Naive thymus-derived CD8-positive, alpha-beta T cell (primary cell): ENCODE measurements at regions not wholly inside any gene's neighbourhood (a gene's known extent, or its start where the extent isn't known, plus 50 kb on each side); places are given as distances from the start of the nearest gene placed in this dataset.

ENCODE experiments used
- ATAC-seq, 2 donors: fragments of 150-1000 bp; cut with Tn5 transposase in 1 of 2; sonication (Bioruptor Pico), chemical (Tn5 transposase) in 1 of 2; 1 replicate in 1 of 2; 2 replicates in 1 of 2; pipeline ENCODE4 v1.10.0; 2021; ENCODE audit warnings: mild to moderate bottlenecking in 2 of 2, moderate library complexity in 2 of 2
- POLR2A ChIA-PET: fragments of 350-600 bp; sonication (Branson Sonifier 250); formaldehyde crosslinking; loops from one replicate; lab custom pipeline; 2021; ENCODE audit warnings: antibody characterized with exemption; lab: Charles Lee
- DNase-seq, 10 donors: peaks; one replicate each; pipeline versions ENCODE4 v3.0.0 to v3.0.0-alpha.2; 2020 to 2022
- H3K27ac Mint-ChIP-seq, 10 donors: one replicate each; pipeline ENCODE4 v1.8.0; 2020 to 2022; ENCODE audit warnings: mild to moderate bottlenecking in 10 of 10, mixed read lengths in 10 of 10, moderate library complexity in 4 of 10, inconsistent platforms in 1 of 10
- H3K27me3 Mint-ChIP-seq, 5 donors: one replicate each; pipeline ENCODE4 v1.8.0; 2021 to 2022; ENCODE audit warnings: mixed read lengths in 5 of 5
- H3K36me3 Mint-ChIP-seq, 3 donors: one replicate each; pipeline ENCODE4 v1.8.0; 2020 to 2022; ENCODE audit warnings: mixed read lengths in 3 of 3, mild to moderate bottlenecking in 2 of 3, inconsistent platforms in 1 of 3
- H3K4me1 Mint-ChIP-seq, 4 donors: one replicate each; pipeline ENCODE4 v1.8.0; 2021 to 2022; ENCODE audit warnings: mixed read lengths in 4 of 4
- H3K4me3 Mint-ChIP-seq, 10 donors: one replicate each; pipeline ENCODE4 v1.8.0; 2020 to 2022; ENCODE audit warnings: mild to moderate bottlenecking in 10 of 10, mixed read lengths in 10 of 10, moderate library complexity in 6 of 10, inconsistent platforms in 1 of 10
- H3K9me3 Mint-ChIP-seq, 9 donors: one replicate each; pipeline ENCODE4 v1.8.0; 2020 to 2022; ENCODE audit warnings: mixed read lengths in 9 of 9, mild to moderate bottlenecking in 3 of 9, inconsistent platforms in 1 of 9, moderate library complexity in 1 of 9

DNA sequence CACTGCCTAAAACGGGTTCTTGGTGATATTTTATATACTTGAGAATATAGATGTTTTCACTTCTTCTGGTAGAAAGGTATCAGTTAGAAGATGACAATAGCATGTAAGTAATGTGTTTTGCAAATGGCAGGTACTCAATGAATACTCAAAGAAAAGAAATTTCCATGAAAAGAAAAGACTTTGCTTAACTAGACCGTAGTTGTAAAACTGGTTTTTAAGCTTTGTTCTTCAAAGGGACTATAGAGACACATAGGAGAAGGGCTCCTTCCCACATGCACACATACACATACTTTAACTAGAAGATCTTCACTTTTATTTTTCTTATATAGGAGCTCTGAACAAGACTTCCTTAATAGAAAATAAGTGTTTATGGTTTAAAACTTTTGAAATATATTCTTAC, 215.3 kb upstream of the RND3 start:
- Mint-ChIP-seq H3K9me3 (peaks cover 0 to 3% (median 0%) of the 10 kb centered on the region in 9 donors), H3K27me3 (peaks cover 0 to 2% (median 0%) of the 10 kb centered on the region in 5 donors), H3K4me1 (no peaks in the 10 kb centered on the region), H3K4me3 (no peak overlapping the region), H3K36me3 (no peaks in the 10 kb centered on the region), H3K27ac (no peak overlapping the region)
- no peak for DNase-seq
- no peak for ATAC-seq
- POLR2A ChIA-PET, result no interaction called here

DNA sequence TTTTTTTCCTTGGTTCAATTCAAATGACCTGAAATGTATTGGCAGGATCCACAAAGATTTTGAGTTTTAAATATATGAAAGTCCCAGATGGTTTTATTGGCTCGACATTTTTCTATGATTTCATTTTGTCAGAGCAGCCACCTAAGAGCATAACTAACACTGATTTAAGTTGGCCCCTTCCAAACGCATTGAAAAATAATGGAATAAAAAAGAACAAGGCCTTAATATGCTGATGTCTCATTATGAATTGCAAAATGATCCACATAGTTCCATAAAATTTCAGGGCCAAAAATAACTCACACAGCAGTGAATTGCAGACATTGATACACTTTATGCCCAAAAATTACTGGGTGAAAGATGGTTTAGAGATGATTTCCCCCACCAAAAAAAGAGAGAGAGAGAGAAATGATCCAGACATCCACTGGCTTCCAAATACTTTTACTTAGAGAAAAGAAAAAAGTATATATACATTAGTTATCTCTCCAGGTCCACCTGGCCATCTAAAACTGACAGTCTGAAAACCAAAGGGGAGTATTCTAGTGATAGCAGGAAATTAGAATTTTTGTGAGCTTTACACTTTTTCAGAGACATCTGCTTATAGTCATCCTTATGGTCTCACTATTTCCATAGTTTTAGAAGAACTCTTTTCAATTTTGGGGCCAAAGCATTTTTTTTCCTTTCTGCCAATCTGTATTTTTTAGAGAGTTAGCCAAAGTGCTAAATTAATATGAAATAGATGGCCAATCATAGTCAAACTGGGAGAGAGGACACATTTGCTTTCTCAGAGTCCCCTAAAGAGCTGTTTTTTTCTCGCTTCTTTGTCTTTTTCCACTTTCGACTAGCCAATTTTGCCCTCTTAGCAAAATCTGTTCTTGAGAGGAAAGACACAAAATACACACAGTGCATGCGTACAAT, 213.5 kb upstream of the RND3 start:
- Mint-ChIP-seq H3K36me3 (no peaks in the 10 kb centered on the region), H3K4me1 (no peaks in the 10 kb centered on the region), H3K27me3 (peaks cover 0 to 2% (median 0%) of the 10 kb centered on the region in 5 donors), H3K27ac (no peak overlapping the region), H3K4me3 (no peak overlapping the region), H3K9me3 (peaks cover 0 to 3% (median 0%) of the 10 kb centered on the region in 9 donors)
- POLR2A ChIA-PET, result no interaction called here
- ATAC-seq, result no peak
- no peak for DNase-seq

DNA sequence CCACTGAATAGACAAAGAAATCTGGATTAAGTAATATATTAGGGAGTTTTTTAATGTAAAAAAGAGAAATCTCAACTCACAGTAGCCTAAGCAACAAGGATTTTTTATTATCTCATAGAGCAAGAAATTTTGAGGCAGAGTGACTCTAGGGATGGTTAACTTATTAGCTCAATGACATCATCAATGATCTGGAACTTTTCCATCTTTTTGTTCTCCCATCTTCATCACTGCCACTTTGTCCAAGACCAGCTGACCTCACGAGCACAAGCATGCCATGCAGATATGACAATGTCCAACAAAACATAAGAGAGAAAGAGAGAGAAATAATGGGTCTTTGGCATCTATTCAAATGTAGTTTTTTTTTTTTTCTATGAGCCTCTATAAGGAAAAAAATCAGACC, 211.8 kb upstream of the RND3 start:
- Mint-ChIP-seq H3K4me3 (no peak overlapping the region), H3K9me3 (peaks cover 0 to 3% (median 0%) of the 10 kb centered on the region in 9 donors), H3K27me3 (peaks cover 0 to 3% (median 0%) of the 10 kb centered on the region in 5 donors), H3K27ac (no peak overlapping the region), H3K4me1 (no peaks in the 10 kb centered on the region), H3K36me3 (no peaks in the 10 kb centered on the region)
- POLR2A ChIA-PET, result no interaction called here
- ATAC-seq, result no peak
- no peak for DNase-seq

DNA sequence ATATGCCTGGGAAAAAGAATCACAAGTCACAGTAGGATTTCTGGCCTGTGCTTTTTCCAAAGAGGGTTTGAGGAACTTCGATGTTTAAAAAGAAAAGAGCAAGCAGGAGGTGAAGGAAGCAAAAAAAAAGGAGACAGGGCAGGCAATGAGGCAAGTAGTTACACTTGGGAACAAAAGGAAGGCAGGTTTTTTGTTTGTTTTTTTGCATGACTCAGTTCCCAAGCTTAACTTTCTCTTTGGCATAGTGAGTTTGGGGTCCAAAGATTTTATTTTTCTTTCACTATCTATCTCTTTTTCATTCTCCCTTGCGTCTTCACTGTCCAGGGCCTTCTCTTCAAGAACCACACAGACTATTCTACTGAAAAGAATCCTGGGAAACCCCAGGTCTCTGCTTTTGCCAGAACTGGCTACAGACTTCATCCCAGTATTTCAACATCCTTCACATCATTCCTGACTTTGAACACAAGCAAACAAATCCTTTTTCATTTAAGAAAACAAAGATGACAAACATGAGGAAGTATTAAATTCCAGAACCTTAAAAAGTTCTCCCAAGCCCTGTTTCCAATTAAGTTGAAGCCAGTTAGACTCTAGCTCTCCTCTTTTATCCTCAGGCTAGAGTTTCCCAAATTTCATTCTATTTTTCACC, 210.7 kb upstream of the RND3 start:
- H3K27ac Mint-ChIP-seq, result no peak overlapping the region
- no peaks in the 10 kb centered on the region for H3K4me1 Mint-ChIP-seq
- H3K9me3 Mint-ChIP-seq, result peaks cover 0 to 8% (median 0%) of the 10 kb centered on the region in 9 donors
- H3K4me3 Mint-ChIP-seq, result no peak overlapping the region
- H3K27me3 Mint-ChIP-seq, result peaks cover 0 to 5% (median 1%) of the 10 kb centered on the region in 5 donors
- ATAC-seq (no peak), DNase-seq (no peak)
- H3K36me3 Mint-ChIP-seq, result no peaks in the 10 kb centered on the region
- POLR2A ChIA-PET, result no interaction called here

DNA sequence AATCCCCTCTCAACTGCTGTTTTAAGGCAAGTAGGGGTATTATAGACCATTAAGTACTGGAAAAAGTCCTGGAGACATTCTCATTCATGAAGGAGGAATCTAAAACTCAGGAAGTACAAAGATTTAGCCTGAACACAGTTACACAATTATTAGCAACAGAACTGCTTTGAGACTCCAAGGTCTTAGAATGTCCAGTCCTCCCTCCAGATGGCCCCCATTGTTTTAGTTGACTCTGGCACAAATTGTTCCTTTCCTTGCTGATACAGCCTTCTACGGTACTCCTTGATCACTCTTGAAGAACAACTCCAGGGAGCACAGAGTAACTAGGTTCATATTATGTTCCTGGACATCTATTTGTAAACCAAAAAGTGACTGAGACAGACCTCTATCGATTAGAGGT, 210.1 kb upstream of the RND3 start:
- Mint-ChIP-seq H3K4me3 (no peak overlapping the region), H3K9me3 (peaks cover 0 to 8% (median 0%) of the 10 kb centered on the region in 9 donors), H3K36me3 (no peaks in the 10 kb centered on the region), H3K4me1 (no peaks in the 10 kb centered on the region), H3K27ac (no peak overlapping the region), H3K27me3 (peaks cover 0 to 6% (median 1%) of the 10 kb centered on the region in 5 donors)
- DNase-seq, result no peak
- no peak for ATAC-seq
- POLR2A ChIA-PET, result no interaction called here

DNA sequence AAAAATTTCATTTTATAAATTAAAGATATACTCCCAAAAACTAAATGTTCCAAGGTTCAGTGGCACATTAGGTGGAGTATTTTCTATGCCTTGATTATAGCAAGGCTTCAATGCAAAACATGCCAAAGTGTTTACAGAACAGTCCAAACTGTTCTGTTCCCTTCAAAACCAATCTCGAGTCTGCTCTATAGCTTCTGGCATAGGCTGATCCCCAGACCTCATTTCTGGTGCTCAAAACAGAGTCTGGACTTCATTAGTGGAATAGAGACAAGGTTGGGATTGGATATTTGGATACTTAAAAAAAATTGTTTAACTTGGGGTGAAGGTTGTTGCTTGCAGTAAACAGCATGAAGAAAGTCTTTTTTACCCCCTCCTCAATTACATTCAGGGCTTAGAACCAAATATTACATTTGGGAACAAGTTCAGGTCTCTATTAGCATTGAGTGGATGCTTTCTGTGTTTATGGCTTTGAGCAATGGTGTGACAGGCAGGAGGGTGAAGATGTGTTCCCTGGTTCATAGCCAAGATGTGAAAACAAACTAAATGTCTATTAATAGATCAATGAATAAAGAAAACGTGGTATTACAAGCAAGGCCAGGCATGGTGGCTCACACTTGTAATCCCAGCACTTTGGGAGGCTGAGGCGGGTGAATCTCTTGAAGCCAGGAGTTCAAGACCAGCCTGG, 208.1 kb upstream of the RND3 start:
- no peak for DNase-seq
- no peak overlapping the region for H3K27ac Mint-ChIP-seq
- POLR2A ChIA-PET, result no interaction called here
- ATAC-seq, result no peak
- no peaks in the 10 kb centered on the region for H3K4me1 Mint-ChIP-seq
- no peak overlapping the region for H3K4me3 Mint-ChIP-seq
- H3K36me3 Mint-ChIP-seq, result no peaks in the 10 kb centered on the region
- H3K9me3 Mint-ChIP-seq, result peaks cover 0 to 13% (median 0%) of the 10 kb centered on the region in 9 donors
- H3K27me3 Mint-ChIP-seq, result peaks cover 0 to 6% (median 1%) of the 10 kb centered on the region in 5 donors

DNA sequence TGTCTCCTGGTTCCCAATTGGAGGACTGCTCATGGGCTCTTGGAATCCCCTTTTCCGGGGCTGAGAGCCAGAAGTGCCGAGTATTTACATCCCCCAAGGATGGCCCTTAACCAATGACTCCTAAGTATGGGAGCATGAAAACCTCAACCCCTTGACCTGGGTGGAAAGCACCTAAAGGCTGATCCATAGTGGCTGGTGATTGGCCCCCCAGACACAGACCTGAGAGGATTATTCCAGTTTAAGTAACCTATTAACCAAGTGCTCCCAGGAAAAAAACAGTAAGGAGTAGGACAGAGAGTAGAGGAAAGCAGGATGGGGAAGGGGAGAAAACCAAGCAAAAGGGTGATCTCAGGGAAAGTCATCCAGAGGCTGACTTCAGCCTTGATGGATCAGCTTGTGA, 206.1 kb upstream of the RND3 start:
- H3K4me1 Mint-ChIP-seq, result no peaks in the 10 kb centered on the region
- no peak overlapping the region for H3K4me3 Mint-ChIP-seq
- POLR2A ChIA-PET, result no interaction called here
- DNase-seq, result no peak
- H3K27ac Mint-ChIP-seq, result no peak overlapping the region
- peaks cover 0 to 10% (median 0%) of the 10 kb centered on the region in 9 donors for H3K9me3 Mint-ChIP-seq
- no peaks in the 10 kb centered on the region for H3K36me3 Mint-ChIP-seq
- H3K27me3 Mint-ChIP-seq, result peaks cover 0 to 6% (median 1%) of the 10 kb centered on the region in 5 donors
- ATAC-seq, result no peak

DNA sequence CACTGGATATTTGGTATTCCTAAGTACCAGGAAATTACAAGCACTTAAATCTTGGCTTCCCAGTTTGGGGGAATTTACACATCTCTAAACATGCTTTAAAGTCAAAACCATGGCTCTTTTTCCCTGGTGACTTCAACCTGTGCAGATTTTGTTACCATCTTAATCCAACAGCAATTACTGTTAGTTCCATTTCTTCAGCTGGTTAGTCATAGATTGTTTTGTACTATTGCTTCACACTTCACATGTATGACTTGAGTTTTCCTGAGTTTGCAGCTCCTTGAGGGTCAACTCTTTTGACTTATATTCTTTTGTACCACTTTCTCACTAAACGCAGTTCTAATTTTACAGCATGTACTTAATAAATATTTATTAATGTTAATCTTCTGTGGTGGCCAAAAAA, 203.4 kb upstream of the RND3 start:
- ATAC-seq (no peak), DNase-seq (no peak)
- Mint-ChIP-seq H3K36me3 (no peaks in the 10 kb centered on the region), H3K27me3 (peaks cover 0 to 6% (median 1%) of the 10 kb centered on the region in 5 donors), H3K27ac (no peak overlapping the region), H3K9me3 (peaks cover 0 to 10% (median 0%) of the 10 kb centered on the region in 9 donors), H3K4me1 (no peaks in the 10 kb centered on the region), H3K4me3 (no peak overlapping the region)
- POLR2A ChIA-PET, result no interaction called here

DNA sequence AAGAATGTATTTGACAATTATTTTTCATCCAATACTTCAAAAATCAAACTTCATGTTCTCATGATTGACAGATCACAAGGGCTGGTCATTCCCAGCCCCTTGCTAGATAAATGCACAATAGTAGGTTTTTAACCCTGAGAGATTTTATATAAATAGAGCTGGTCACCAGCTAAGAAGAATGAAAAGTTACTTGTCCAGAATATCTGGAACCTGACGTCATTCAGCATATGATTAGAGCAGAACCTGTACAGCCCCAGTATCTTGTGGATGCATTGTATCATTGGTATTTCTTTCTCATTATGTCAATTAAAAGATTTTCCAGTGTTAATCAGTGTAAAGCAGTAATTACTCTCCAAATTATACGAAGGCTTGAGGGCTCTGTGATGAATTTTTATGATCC, 202.8 kb upstream of the RND3 start:
- no peak for DNase-seq
- no peak overlapping the region for H3K4me3 Mint-ChIP-seq
- ATAC-seq, result no peak
- H3K36me3 Mint-ChIP-seq, result no peaks in the 10 kb centered on the region
- H3K4me1 Mint-ChIP-seq, result no peaks in the 10 kb centered on the region
- no peak overlapping the region for H3K27ac Mint-ChIP-seq
- POLR2A ChIA-PET, result no interaction called here
- peaks cover 0 to 10% (median 0%) of the 10 kb centered on the region in 9 donors for H3K9me3 Mint-ChIP-seq
- H3K27me3 Mint-ChIP-seq, result peaks cover 0 to 7% (median 0%) of the 10 kb centered on the region in 5 donors

DNA sequence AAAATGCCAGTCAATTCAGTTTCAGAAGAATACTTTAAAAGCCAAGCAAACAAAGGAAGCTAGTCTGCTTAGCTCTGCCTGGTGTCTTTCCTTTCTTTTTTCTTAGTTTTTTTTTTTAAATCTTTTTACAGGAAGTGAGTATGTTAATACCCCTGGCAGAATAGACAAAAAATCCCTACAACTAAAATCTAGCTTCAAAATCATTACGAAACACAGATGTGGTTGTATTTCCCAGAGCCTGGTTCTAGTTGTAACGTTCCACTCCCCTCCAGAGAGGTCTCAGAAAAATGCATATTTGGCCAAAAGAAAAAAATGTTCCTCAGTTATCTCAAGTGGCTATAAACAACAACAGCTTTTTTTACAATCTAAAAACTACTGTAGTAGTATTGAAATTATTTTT, 202.1 kb upstream of the RND3 start:
- peaks cover 0 to 7% (median 0%) of the 10 kb centered on the region in 5 donors for H3K27me3 Mint-ChIP-seq
- H3K27ac Mint-ChIP-seq, result no peak overlapping the region
- ATAC-seq (no peak), DNase-seq (no peak)
- H3K4me1 Mint-ChIP-seq, result no peaks in the 10 kb centered on the region
- POLR2A ChIA-PET, result no interaction called here
- no peaks in the 10 kb centered on the region for H3K36me3 Mint-ChIP-seq
- H3K9me3 Mint-ChIP-seq, result peaks cover 0 to 10% (median 0%) of the 10 kb centered on the region in 9 donors
- H3K4me3 Mint-ChIP-seq, result no peak overlapping the region

DNA sequence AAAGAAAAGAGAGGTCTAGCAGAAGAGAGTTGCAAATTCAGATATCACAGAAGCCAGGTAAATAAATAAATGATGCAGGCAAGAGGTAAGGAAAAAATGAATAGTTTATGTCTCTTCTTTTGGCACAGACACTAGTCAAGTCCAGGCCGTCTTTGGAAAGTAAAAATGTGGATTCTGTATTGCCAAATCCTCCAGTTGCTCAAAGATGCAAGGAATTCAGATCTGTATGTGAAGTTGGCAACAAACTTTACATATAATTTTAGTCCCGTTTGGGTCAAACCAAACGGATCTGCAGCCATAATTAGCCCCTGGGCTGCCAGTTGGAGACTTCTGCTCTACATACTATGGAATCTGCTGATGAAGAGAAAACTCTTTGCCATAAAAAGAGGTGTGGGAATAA, 200.5 kb upstream of the RND3 start:
- ATAC-seq, result no peak
- no peaks in the 10 kb centered on the region for H3K4me1 Mint-ChIP-seq

DNA sequence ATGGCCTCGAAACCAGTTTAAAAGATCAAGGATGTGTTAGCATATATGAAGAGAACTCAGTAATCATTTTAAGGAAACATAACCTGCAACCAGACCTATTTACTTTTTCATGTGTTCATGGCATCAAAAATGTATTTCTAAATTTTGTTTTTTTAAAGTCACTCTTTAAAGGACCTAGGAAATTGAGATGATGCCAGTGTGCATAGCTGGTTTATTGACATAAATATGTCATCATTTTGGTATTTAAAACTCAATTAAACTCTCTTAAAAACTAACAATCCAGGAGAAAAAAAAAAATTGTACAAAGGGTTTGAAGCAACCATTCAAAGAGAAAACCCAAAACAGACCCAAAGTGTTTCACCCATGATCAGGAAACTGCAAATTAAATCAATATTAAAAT, 198.9 kb upstream of the RND3 start:
- Mint-ChIP-seq H3K27me3 (peaks cover 0 to 5% (median 0%) of the 10 kb centered on the region in 5 donors), H3K9me3 (peaks cover 0 to under 1% (median 0%) of the 10 kb centered on the region in 9 donors), H3K36me3 (no peaks in the 10 kb centered on the region), H3K27ac (no peak overlapping the region), H3K4me1 (no peaks in the 10 kb centered on the region), H3K4me3 (no peak overlapping the region)
- POLR2A ChIA-PET, result no interaction called here
- DNase-seq (no peak), ATAC-seq (no peak)

More for the DNA sequence above, 200.5 kb upstream of the RND3 start:
- no peak for DNase-seq
- H3K4me3 Mint-ChIP-seq, result no peak overlapping the region
- peaks cover 0 to 7% (median 0%) of the 10 kb centered on the region in 5 donors for H3K27me3 Mint-ChIP-seq
- peaks cover 0 to 4% (median 0%) of the 10 kb centered on the region in 9 donors for H3K9me3 Mint-ChIP-seq
- H3K36me3 Mint-ChIP-seq, result no peaks in the 10 kb centered on the region
- POLR2A ChIA-PET, result no interaction called here
- no peak overlapping the region for H3K27ac Mint-ChIP-seq
